Common myeloid progenitor, CD34-positive (primary cell): ENCODE measurements at regions not wholly inside any gene's neighbourhood (a gene's known extent, or its start where the extent isn't known, plus 50 kb on each side); places are given as distances from the start of the nearest gene placed in this dataset.

ENCODE experiments used
- CTCF ChIA-PET: fragments of 350-600 bp; sonication (Branson Sonifier 250); formaldehyde crosslinking; loops from one replicate; lab custom pipeline; 2021; ENCODE audit warnings: antibody characterized with exemption; lab: Charles Lee
- POLR2A ChIA-PET: fragments of 350-600 bp; sonication (Branson Sonifier 250); formaldehyde crosslinking; loops from one replicate; lab custom pipeline; 2021; ENCODE audit warnings: antibody characterized with exemption; lab: Charles Lee
- DNase-seq, 3 donors: peaks; one replicate each; pipeline versions ENCODE4 v3.0.0 to v3.0.0-alpha.2; 2013
- H3K27ac ChIP-seq, 2 experiments: 1 replicate in 1 of 2; 2 replicates in 1 of 2; pipeline ENCODE4 v1.7.0; 2013; ENCODE audit warnings: inconsistent platforms in 2 of 2, low read length in 2 of 2, mild to moderate bottlenecking in 2 of 2, low read depth in 1 of 2, moderate library complexity in 1 of 2; ENCODE audit not compliant: severe bottlenecking in 2 of 2, insufficient read depth in 1 of 2, poor library complexity in 1 of 2
- H3K27me3 ChIP-seq, 5 experiments: replicated peaks in 2 of 5; 1 replicate in 3 of 5; 2 replicates in 2 of 5; pipeline versions ENCODE4 v1.6.1 to v1.7.0; 2013; ENCODE audit warnings: low read length in 4 of 5, mild to moderate bottlenecking in 2 of 5, moderate library complexity in 2 of 5, inconsistent platforms in 1 of 5; ENCODE audit not compliant: insufficient read depth in 5 of 5, control insufficient read depth in 4 of 5
- H3K36me3 ChIP-seq, 4 experiments: 1 replicate in 2 of 4; 2 replicates in 2 of 4; pipeline versions ENCODE4 v1.6.1 to v1.7.0; 2013; ENCODE audit warnings: low read length in 3 of 4, control low read depth in 1 of 4, mild to moderate bottlenecking in 1 of 4; ENCODE audit not compliant: control insufficient read depth in 4 of 4, insufficient read depth in 4 of 4
- H3K4me1 ChIP-seq, 4 experiments: 1 replicate in 3 of 4; 2 replicates in 1 of 4; pipeline versions ENCODE4 v1.6.1 to v1.7.1; 2013; ENCODE audit warnings: low read length in 3 of 4, mild to moderate bottlenecking in 3 of 4, control low read depth in 1 of 4, inconsistent platforms in 1 of 4, moderate library complexity in 1 of 4; ENCODE audit not compliant: control insufficient read depth in 4 of 4, insufficient read depth in 4 of 4; ENCODE audit errors: control extremely low read depth in 1 of 4
- H3K4me3 ChIP-seq, 7 experiments: 1 replicate in 4 of 7; 2 replicates in 3 of 7; pipeline versions ENCODE4 v1.5.1 to v1.7.0; 2013; ENCODE audit warnings: mild to moderate bottlenecking in 7 of 7, low read length in 6 of 7, moderate library complexity in 6 of 7, inconsistent platforms in 2 of 7, low read depth in 2 of 7, control low read depth in 1 of 7; ENCODE audit not compliant: insufficient read depth in 4 of 7, control insufficient read depth in 1 of 7; ENCODE audit errors: extremely low read depth in 1 of 7
- H3K9me3 ChIP-seq, 5 experiments: 1 replicate in 4 of 5; 2 replicates in 1 of 5; pipeline versions ENCODE4 v1.6.1 to v1.7.1; 2013; ENCODE audit warnings: low read length in 4 of 5, mild to moderate bottlenecking in 2 of 5, inconsistent platforms in 1 of 5, low read depth in 1 of 5, moderate library complexity in 1 of 5; ENCODE audit not compliant: control insufficient read depth in 4 of 5, insufficient read depth in 2 of 5; ENCODE audit errors: control extremely low read depth in 1 of 5
- WGBS: methylation state at CpG from one replicate; pipeline ENCODE4 v1.1.5; 2013; ENCODE audit not compliant: insufficient coverage; 5-methylcytosine and 5-hydroxymethylcytosine counted together

GRCh38 chr2:41950666-41950960, 97.2 kb upstream of the PKDCC start:
- Histone ChIP-seq H3K27me3 (peaks cover 0 to 11% (median 0%) of the 10 kb centered on the region in 5 experiments), H3K4me3 (no peak overlapping the region), H3K27ac (no peak overlapping the region), H3K9me3 (no peaks in the 10 kb centered on the region), H3K4me1 (peaks cover 0 to 9% (median 0%) of the 10 kb centered on the region in 4 experiments), H3K36me3 (no peaks in the 10 kb centered on the region)
- ChIA-PET CTCF (no interaction called here), POLR2A (no interaction called here)
- WGBS: 100% methylated on average over 1 of the region's 1 CpG
- no peak for DNase-seq

- Histone ChIP-seq H3K27ac (no peak overlapping the region), H3K27me3 (peaks cover 0 to 4% (median 0%) of the 10 kb centered on the region in 5 experiments), H3K4me3 (no peak overlapping the region), H3K9me3 (no peaks in the 10 kb centered on the region), H3K4me1 (peaks cover 0 to 9% (median 0%) of the 10 kb centered on the region in 4 experiments), H3K36me3 (no peaks in the 10 kb centered on the region)
- CTCF ChIA-PET: no interaction called here
- no peak for DNase-seq
- POLR2A ChIA-PET: no interaction called here
- 98% methylated on average over 10 of the region's 16 CpGs for WGBS
Observed at GRCh38 chr2:41954304-41955291, 93.2 kb upstream of the PKDCC start.

DNA sequence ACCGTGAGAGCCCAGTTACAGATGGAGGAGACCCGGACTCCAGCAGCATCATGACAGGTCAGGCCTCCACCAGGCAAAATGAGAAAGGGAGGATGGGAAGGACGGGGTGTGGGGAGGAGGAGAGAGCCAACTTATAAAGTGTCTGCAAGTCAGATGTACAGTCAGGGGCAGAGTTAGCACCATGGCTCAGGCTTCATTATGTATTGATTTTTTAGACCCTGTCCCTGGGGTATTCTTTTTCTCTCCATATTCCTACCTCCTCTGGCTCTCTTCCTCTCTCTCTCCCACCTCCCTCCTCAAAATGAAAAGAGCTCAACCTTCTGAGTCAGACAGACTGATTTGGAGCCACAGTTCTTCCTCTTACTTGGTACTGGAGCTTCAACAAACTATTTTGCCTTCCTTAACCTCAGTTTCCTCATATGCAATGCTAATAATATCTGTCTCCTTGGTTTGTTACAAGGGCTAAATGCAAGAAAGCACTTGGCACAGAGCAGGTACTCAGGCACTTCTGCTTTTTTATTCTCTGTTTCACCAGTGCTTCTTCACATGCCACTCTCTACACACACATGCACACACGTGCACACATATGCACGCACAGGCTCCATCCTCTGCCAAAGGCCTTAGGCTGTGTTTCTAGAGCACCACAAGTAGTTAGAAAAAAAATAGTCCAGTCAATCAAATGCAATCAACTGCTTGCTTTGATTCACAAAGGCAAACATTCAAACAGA, 92.3 kb upstream of the PKDCC start:
- Histone ChIP-seq H3K4me1 (peaks cover 0 to 9% (median 0%) of the 10 kb centered on the region in 4 experiments), H3K4me3 (no peak overlapping the region), H3K27me3 (peaks cover 0 to 4% (median 0%) of the 10 kb centered on the region in 5 experiments), H3K36me3 (no peaks in the 10 kb centered on the region), H3K27ac (no peak overlapping the region), H3K9me3 (no peaks in the 10 kb centered on the region)
- DNase-seq: peak in 2 of 3 donors; percentile 32 to 53
- 90% methylated on average over 5 of the region's 5 CpGs for WGBS
- POLR2A ChIA-PET: no interaction called here
- CTCF ChIA-PET: interaction anchor here (0.5 kb wide), 1 partner anchor 21 kb away, joined by 5 read pairs; no protein-coding TSS in a partner anchor

- ChIA-PET CTCF (no interaction called here), POLR2A (no interaction called here)
- H3K4me1 ChIP-seq: peaks cover 0 to 9% (median 0%) of the 10 kb centered on the region in 4 experiments
- no peak overlapping the region for H3K27ac ChIP-seq
- DNase-seq: no peak
- no peaks in the 10 kb centered on the region for H3K36me3 ChIP-seq
- no peak overlapping the region for H3K4me3 ChIP-seq
- H3K27me3 ChIP-seq: peaks cover 0 to 6% (median 0%) of the 10 kb centered on the region in 5 experiments
- H3K9me3 ChIP-seq: no peaks in the 10 kb centered on the region
- WGBS: 94% methylated on average over 2 of the region's 3 CpGs
Observed at GRCh38 chr2:41957431-41957830, 90.4 kb upstream of the PKDCC start.

DNA sequence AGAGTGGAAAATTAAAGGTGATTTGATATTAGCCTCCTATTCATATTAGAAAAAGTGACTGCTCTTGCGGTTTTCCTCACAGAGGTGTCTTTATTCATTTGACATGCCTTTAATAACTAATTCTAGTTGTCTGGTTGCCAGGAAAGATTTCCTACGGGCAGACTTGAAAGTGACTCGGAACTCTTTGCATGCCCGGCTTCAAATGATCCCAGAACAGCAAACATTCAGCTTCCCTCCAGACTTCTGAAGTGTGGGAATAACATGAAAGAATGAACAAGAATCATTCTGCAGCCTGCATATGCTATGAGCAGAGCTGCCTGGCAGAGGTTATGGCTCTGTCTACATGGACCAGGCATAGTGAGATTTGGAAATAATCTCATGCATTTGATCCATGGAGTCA, 89.6 kb upstream of the PKDCC start:
- WGBS: 95% methylated on average over 3 of the region's 4 CpGs
- Histone ChIP-seq H3K4me1 (peaks cover 0 to 9% (median 0%) of the 10 kb centered on the region in 4 experiments), H3K4me3 (no peak overlapping the region), H3K36me3 (no peaks in the 10 kb centered on the region), H3K27ac (no peak overlapping the region), H3K27me3 (peaks cover 0 to 6% (median 0%) of the 10 kb centered on the region in 5 experiments), H3K9me3 (no peaks in the 10 kb centered on the region)
- ChIA-PET CTCF (no interaction called here), POLR2A (no interaction called here)
- no peak for DNase-seq

- H3K9me3 ChIP-seq: no peaks in the 10 kb centered on the region
- no peak overlapping the region for H3K4me3 ChIP-seq
- H3K36me3 ChIP-seq: no peaks in the 10 kb centered on the region
- H3K27ac ChIP-seq: no peak overlapping the region
- ChIA-PET CTCF (no interaction called here), POLR2A (no interaction called here)
- peaks cover 0 to 9% (median 0%) of the 10 kb centered on the region in 4 experiments for H3K4me1 ChIP-seq
- H3K27me3 ChIP-seq: peaks cover 0 to 6% (median 0%) of the 10 kb centered on the region in 5 experiments
- WGBS: no CpG with 5 or more reads among the region's 2 CpGs
- no peak for DNase-seq
Observed at GRCh38 chr2:41958775-41959174, 89.0 kb upstream of the PKDCC start.

GRCh38 chr2:41959760-41960159, 88.1 kb upstream of the PKDCC start:
- H3K36me3 ChIP-seq: no peaks in the 10 kb centered on the region
- WGBS: 93% methylated on average over 2 of the region's 2 CpGs
- peaks cover 0 to 6% (median 0%) of the 10 kb centered on the region in 5 experiments for H3K27me3 ChIP-seq
- no peak for DNase-seq
- H3K4me1 ChIP-seq: peaks cover 0 to 7% (median 0%) of the 10 kb centered on the region in 4 experiments
- H3K27ac ChIP-seq: no peak overlapping the region
- H3K9me3 ChIP-seq: no peaks in the 10 kb centered on the region
- no peak overlapping the region for H3K4me3 ChIP-seq
- ChIA-PET CTCF (no interaction called here), POLR2A (no interaction called here)
